GM19468 (cell line): ENCODE measurements at regions not wholly inside any gene's neighbourhood (a gene's known extent, or its start where the extent isn't known, plus 50 kb on each side); places are given as distances from the start of the nearest gene placed in this dataset.
"Not testable (repeated sequence)": the region's sequence is repeated elsewhere in the genome, so short reads cannot be mapped to it uniquely, and the experiment has no call there.

Source experiments
- ATAC-seq: cut with Tn5 transposase; IDR thresholded peaks from one replicate; pipeline ENCODE4 v1.9.1; 2021; ENCODE audit warnings: mild to moderate bottlenecking, moderate library complexity, moderate number of reproducible peaks; ENCODE audit not compliant: unreplicated experiment; ENCODE audit errors: extremely low read depth

DNA sequence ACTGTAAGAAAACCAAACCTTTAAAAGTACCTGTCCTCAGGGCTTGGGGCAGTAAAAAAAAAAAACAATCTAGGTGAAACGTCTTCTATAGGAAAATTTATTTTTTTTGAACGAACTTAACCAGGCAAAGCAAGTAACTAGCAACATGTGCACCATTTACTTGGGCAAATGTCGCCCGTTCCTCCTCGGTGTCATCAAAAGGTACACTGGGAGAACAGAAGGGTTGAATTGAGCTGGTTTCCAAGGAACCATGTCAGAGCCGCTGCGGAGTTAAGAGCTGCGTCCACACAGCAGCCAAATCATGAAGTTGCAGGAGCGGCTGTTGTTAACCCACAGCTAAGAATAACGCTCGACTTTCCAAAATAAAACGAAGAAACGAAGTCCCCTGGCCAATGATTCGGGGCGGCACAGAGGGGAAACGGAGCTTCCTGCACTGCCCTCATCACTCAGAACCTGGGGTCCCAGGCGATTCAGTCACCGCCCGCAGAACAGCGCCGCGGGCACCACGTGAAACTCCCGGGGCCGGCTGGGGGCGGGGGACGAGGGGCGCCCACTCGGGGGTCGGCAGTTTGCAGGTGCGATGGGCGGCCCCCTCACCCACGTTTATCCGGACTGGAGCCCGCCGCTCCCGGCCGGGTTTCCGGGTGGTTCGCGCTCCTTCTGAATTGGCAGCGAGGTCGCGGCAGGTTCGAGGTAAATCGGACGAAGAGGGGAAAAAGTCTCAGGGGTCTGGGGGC lies 53.6 kb upstream of the PLGLB1 start:
- not testable (repeated sequence) for ATAC-seq

DNA sequence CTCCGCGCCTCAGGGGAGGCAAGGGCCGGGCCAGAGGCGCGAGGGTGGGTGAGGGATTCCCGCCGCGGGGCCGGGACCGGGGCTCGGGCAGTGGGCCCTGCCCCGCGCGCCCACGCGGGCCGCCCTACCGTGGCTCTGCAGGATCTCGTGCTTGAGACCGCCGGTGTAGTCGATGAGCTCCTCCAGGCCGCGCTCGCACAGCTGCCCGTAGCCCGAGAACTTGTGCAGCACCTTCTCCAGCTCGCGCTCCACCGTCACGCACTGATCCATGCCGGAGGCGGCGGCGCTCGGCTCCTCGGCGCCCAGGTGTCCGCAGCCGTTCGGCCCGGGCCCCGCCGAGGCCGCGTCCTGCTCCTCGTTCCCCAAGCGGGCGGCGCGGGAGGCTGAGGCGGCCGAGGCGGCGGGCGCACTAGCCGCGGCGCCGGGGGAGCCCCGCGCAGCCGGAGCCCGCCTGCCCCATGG lies 54.2 kb upstream of the PLGLB1 start:
- peak; percentile 12 for ATAC-seq

DNA sequence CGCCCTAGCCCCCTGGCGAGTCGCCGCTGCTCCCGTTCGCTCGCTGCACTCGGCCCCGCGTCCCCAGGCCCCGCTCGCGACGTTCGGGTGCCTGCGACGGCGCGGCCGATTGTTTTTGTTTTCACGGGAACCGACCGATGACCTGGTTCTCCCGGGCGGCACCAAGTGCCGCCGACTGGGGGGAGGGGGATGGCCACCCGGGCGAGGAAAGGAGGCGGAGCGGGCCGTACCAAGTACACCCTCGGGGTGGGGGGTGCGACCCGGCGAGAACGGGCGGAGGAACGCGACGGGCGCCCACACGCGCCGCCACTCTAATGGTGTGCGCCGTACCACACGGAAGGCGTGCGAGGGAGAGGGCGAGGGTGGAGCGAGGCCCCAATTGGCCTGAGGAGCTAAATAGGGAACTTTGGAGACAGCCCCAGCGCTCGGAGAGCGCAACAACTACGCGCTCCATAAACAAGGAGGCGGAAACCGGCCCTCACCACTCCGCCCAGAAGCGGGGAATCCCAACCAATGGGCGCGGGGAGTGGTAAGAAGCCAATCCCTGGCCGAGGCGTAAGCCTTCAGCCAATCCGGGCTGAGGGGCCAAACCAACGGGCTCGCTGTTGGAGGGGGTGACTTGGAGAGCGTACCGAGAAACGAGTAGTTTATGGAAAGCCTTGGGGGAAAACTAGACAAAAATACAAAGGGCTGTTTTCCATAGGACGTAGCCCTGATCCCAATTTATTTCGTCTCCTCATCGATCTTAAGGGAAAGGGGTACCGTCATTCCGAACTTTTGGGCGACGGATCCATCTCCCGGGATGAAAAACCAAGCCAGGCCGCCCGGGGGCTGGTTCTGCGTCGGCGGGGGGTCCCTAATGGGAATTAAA lies 54.8 kb upstream of the PLGLB1 start:
- ATAC-seq, result peak; percentile 97

DNA sequence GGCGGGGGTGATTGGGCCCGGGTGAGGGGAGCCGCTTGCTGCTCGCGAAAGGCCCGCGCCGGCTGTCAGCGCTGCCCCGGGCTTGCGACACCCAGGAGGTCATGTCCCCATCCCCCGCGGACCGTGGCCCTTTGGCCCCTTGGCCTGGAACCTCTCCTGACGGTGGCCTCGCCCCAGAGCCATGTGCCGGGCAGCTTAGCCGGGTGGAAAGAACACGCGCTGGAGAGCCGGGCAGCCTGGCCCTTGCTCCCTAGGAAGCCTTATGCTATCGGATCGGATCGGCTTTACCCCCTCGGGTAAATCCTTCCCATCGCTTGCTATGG lies 55.4 kb upstream of the PLGLB1 start:
- not testable (repeated sequence) for ATAC-seq

DNA sequence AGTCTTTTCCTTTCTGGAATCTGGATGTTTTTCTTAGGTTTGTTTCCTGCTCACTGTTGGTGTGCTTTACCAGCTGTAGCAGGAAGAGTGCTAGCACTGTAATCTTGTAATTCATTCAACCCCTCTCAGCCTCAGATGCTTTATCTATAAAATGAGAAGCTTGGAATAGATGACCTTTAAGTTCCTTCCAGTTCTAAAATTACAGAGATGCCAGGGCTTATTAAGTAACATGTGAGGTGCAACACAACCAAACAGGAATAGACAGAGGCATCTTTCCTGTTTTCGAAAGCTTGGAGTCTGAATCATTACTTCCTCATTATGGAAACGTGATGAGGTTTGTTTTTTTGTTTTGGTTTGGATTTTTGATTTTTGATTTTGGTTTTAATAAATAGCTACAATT lies 60.1 kb upstream of the PLGLB1 start:
- ATAC-seq, result not testable (repeated sequence)

DNA sequence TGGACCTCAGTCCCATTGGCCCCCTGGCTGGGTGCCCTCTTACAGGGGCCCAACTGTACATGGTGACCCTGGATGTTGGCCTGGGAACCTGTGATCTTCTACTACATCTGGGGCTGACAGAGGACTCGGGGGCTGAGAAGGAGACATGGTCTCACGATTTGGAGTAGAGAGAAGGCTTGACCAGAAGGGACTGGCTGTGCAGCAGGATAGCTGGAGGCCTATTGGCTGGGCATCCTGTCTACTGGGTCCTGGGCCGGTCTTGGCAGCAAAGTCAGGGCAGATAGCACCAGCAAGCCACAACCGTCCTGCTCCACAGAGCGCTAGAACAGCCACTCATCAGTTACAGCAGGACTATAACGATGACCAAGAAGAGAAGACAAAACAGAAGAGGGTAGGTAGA lies 66.4 kb upstream of the PLGLB1 start:
- not testable (repeated sequence) for ATAC-seq

DNA sequence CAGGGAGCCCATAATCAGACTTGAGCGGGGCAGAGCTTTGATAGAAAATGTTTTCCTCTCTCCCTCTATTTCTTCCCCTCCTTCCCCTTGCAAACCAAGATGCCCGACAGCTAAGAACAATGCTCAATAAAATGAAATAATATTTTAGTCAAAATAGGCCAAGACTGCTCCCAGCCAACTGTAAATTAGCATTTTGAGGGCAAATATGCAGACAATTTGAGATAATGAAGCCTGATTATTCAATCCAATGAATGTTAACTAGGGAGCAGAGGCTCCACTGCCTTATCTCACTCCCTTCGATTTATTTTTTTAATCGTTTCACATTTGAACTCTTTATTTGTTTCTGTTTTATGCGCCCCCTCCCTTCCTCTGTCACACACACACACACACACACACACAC lies 67.8 kb upstream of the PLGLB1 start:
- ATAC-seq, result not testable (repeated sequence)

DNA sequence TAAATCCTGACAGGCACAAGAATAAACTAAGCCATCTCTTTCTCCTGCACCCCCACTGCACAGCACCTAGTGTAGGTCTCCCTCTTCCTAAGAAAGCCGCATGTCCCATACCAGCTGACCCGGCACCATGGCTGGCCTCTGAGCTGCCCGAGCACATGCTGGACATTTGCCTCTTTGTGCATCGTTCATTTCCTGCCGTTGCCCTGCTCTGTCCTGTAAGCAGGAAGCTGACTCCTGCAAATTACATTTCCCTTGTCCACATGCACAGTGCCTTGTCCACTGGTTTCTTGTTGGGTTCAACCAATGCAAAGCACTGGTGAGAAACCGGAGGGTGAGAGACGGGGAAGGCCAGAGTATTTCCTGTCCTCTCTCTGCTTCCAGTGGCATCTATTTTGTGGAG lies 71.6 kb upstream of the PLGLB1 start:
- not testable (repeated sequence) for ATAC-seq

DNA sequence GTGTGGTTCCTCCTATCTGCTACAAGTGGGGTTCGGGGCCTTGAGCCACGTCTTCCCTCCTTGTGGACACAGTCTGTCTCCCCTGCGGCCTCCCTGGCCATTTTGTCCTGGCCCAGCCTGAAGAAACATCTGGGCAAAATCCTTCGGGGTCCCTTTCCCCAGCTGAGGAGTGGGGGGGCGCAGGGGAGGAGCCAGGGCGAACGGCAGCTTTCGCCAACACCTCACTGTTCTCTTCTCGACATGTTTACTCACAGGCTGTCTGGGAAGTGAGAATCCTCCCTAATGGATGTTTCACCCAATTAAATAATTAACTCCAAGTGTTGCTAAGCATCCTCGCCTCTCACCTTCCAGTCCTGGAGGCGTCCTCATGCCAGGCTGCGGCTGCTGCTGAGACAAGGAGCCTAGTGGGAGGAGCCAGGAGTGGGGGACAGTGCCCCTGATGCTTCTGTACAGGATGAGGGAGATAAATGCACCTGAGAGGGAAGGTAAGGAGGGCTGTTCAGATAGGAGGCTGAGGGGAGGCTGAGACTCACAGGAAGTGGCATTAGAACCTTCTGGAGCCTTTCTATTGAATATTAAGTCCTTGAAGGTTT lies 72.4 kb upstream of the PLGLB1 start:
- not testable (repeated sequence) for ATAC-seq

DNA sequence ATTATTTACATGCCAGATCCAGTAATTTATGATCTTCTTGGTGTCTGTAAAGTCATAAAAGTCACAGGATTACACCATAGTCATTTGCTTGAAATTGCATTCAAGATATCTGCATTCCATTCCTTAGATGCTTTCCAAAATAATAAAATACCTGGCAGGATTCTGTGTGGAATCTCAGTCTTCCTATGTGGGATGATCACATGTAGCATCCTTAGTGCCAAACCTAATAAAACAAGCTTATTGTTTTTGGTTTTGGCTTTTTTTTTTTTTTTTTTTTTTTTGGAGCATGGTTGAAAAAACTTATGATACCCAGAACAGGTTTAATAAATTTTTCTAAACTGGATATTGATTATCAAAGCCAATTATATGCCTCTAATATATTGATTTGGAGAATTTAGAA lies 74.2 kb upstream of the PLGLB1 start:
- ATAC-seq, result not testable (repeated sequence)

DNA sequence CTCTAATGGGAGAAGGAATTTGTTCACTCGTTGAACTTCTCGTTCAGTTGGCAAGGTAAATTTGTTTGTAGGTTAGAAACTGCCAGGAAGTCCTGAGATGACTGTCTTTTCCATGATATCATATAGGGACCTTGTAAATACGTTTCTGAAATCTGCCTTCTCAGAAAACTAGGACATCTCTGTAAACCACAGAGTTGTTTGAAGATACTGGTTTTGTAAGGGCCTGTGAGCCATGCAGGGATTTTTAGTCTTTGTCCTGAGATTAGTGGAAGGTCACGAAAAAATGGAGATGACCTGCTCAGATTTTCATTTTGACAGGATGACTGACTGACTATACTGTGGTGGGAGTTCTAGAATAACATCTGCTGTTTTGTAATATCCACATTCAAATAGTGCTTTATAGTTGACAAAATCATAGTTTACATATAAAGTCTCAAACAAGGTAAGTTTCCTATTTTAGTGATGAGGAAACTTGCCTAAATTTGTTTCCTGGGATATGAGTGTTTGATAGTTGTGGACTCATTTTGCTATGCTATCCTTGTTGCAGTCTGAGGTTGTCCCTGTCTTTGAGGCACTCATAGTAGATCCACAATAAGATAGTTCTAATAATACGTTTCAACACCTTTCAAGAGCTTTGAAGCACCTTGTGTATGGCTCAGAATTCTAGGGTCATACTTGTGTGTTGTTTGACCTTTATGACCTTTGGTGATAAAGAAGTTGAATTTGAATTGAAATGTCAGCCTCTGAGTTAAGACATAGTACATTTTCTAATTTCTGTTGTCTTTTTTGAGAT lies 107.3 kb upstream of the PLGLB1 start:
- not testable (repeated sequence) for ATAC-seq

DNA sequence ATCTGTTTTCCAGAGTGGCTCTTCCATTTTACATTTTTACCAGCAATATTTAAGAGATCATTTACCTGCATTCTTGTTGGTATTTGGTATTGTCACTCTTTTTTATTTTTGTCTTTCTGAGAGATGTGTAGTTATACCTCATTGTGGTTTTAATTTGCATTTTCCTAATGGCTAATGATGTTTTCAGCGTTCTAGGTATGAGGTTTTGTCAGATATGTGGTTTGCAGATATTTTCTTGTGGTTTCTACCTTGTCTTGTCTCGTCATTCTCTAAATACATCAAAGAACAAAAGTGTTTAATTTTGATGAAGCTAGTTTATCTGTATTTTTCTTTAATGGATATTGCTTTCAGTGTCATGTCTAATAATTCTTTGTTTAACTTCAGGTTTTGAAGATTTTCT lies 110.9 kb upstream of the PLGLB1 start:
- not testable (repeated sequence) for ATAC-seq

DNA sequence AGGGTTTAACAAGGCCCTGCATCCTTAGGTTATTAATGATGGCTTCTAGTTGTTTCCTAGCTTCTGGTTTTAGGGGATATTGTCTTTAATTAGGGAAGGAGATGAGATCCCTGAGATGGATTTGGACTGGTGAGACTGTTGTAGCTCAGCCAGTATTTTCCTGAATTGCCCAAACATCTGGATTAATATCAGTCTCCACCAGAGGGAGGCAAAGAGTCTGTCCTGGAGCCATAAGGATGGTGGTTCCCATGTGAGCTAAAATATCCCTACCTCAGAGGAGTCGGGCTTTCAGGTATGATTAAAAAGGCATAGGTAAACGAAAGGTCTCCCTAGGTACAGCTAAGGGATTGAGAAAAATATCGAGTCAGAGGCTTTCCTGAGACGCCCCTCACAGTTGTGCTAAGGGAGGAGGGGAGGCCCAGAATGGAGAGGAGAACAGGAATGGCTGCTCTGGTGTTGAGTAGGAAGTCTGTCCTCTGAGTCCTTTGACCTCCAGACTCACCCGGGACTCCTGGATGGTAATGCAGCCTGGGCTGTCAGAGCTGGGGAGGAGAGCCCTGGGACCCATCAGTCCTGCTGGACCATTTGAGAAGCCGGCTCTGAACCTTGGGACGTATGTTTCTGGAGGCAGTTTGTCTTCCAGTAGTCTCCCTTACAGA lies 130.3 kb upstream of the PLGLB1 start:
- ATAC-seq, result not testable (repeated sequence)

DNA sequence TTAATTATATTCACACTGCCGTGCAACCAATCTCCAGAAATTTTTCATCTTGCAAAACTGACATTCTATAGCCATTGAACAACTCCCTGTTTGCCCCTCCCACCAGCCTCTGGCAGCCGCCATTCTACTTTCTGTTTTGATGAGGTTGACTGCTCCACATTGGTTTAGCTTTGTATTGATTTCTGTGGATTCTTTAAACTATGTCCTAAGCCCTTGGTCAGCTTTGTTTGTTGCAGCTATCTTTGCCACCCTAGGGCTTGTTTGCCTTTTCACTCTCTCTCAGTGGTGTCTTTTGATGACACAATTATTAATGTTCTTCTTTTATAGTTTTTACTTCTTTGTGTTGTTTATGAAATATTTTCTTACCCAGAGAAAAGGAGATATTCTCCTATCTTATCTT lies 152.8 kb upstream of the PLGLB1 start:
- not testable (repeated sequence) for ATAC-seq

DNA sequence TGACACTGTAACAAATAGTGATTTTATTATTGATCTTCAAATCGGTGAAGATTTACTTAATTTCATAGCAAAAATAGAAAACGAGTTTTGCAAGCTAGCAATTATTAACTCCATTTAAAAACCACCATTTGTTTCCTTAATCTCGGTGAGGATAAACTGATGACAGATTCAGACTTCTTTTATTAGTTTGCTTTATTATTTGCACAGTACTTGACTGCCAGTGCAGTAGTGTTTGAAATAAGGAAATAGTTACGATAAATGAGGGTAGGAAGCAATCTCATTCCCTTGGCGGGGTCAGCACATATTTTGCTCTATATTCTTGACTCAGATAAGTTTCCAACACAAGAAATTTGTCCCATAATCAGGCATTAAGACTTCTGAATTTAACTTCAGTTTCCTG lies 161.7 kb upstream of the PLGLB1 start:
- not testable (repeated sequence) for ATAC-seq

DNA sequence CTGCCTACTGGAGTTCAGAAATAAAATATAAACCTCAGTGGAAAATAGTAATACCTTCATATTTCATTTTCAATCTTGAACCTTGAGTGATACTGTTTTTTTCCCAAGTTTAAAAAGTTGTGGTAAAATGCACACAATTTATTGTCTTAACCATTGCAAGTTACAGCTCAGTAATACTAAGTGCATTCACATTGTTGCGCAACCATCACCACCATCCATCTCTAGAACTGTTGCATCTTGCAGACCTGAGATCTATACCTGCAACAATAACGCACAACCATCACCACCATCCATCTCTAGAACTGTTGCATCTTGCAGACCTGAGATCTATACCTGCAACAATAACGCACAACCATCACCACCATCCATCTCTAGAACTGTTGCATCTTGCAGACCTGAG lies 162.6 kb upstream of the PLGLB1 start:
- not testable (repeated sequence) for ATAC-seq

DNA sequence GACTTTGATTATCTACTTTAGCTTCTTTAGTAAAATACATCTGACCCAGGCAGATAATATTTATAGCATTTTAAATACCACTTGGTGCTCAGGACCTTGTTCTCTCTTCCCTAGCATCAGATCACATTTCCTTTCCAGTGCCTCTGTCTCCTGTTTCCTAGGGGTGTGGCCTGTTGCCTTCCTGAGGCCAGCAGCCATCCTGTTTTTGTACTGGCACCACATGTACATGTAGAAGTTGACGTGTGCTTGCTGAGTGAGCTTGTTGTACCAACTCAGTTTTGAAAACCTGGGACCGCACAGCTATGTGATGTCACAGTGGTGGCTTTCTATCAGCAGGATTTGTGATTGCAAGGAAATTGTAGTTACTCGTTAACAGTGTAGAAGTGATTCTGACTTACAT lies 167.6 kb upstream of the PLGLB1 start:
- not testable (repeated sequence) for ATAC-seq

DNA sequence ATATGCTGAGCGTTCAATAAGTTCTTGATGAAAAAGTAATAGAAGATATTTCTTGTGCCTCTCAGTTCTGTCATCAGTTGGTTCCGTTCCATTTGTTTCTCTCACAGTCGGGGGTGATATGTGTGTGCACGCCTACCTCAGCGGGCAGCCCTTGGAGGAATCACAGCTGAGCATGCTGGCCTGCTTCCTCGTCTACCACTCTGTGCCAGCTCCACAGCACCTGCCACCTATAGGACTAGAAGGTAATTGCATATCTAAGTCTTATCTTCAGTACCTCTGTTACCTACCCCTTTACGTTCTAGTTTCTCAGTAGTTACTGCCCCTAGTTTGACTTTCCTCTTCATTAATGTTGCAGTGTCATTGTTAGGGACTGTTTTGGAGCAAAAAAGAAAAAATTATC lies 171.7 kb upstream of the PLGLB1 start:
- not testable (repeated sequence) for ATAC-seq

DNA sequence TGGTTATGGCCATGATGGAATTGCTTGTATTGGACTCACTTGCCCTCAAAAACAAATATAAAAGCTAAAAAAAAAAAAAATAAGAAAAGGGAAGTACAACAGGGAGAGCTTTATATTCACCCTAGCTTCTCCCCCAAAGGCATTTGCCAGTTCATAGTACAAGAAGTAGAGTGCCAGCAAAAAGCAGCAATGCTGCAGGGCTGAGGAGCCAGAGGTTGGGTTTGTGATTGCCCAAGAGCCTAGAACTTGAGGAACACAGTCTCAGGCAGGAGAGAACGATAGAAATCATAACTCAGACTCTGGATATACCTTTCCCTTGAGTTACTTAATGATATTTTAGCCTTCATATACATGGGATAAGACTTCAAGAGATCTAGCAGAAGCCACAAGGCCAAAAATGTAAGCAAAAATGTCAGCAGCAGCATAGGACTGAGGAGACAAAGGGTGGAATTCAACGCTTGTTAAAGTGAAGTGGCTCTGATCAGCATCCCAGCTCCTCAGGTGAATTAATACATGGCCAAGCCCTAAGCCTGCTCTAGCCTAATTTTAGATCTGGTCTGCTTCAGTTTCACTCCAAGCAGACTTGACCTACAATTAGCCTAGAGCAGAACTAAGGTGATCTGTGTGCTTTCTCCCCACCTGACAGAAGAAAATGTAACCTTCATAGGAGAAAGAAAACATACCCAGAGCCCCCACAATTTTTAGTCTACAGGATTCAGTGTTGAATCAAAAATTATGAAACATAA lies 172.8 kb upstream of the PLGLB1 start:
- not testable (repeated sequence) for ATAC-seq
